Testis (tissue), 2 donors: ENCODE measurements at regions not wholly inside any gene's neighbourhood (a gene's known extent, or its start where the extent isn't known, plus 50 kb on each side); places are given as distances from the start of the nearest gene placed in this dataset.

Source experiments
- CTCF ChIP-seq, 3 experiments: fragments of 450-650 bp in 2 of 3; fragments of 200-600 bp in 1 of 3; sonication (generic) in 1 of 3; IDR thresholded peaks; one replicate each; pipeline ENCODE4 v1.5.1; 2016 to 2019; ENCODE audit warnings: antibody characterized with exemption in 3 of 3, mild to moderate bottlenecking in 2 of 3, moderate library complexity in 1 of 3
- POLR2A ChIP-seq: fragments of 450-650 bp; IDR thresholded peaks from one replicate; pipeline ENCODE4 v1.6.1; 2017; ENCODE audit warnings: antibody characterized with exemption, mild to moderate bottlenecking, moderate library complexity

GRCh38 chr17:14448818-14449217 is 147.9 kb downstream of the HS3ST3B1 start:
- TF ChIP-seq CTCF (IDR thresholded peaks at IDR 0.05) (no peak), POLR2A (no peak)
